GDM1 (cell line): ENCODE measurements at regions not wholly inside any gene's neighbourhood (a gene's known extent, or its start where the extent isn't known, plus 50 kb on each side); places are given as distances from the start of the nearest gene placed in this dataset.
"Not testable (repeated sequence)": the region's sequence is repeated elsewhere in the genome, so short reads cannot be mapped to it uniquely, and the experiment has no call there.

Experiments used
- DNase-seq: peaks from one replicate; lab custom pipeline; 2025; lab: John Stamatoyannopoulos, UW

- no peak for DNase-seq
Observed at GRCh38 chr6:97914912-97915311, 631.9 kb upstream of the MMS22L start.

- DNase-seq, result no peak
Observed at GRCh38 chr6:97915537-97915936, 632.5 kb upstream of the MMS22L start.

GRCh38 chr6:97917369-97917768 is 634.4 kb upstream of the MMS22L start:
- no peak for DNase-seq

GRCh38 chr6:97919046-97919445 is 636.0 kb upstream of the MMS22L start:
- DNase-seq, result no peak

- DNase-seq, result no peak
Observed at GRCh38 chr6:97919631-97920030, 636.6 kb upstream of the MMS22L start.

GRCh38 chr6:97923249-97923648 is 640.2 kb upstream of the MMS22L start:
- DNase-seq, result no peak

GRCh38 chr6:97925504-97925903 is 642.5 kb upstream of the MMS22L start:
- no peak for DNase-seq

- no peak for DNase-seq
Observed at GRCh38 chr6:97939440-97940168, 656.6 kb upstream of the MMS22L start.

GRCh38 chr6:97947841-97948240 is 664.8 kb upstream of the MMS22L start:
- DNase-seq, result no peak

GRCh38 chr6:97958134-97958533 is 675.1 kb upstream of the MMS22L start:
- no peak for DNase-seq

GRCh38 chr6:97963193-97963592 is 680.2 kb upstream of the MMS22L start:
- no peak for DNase-seq

- DNase-seq, result no peak
Observed at GRCh38 chr6:97969065-97969464, 686.0 kb upstream of the MMS22L start.

- DNase-seq, result no peak
Observed at GRCh38 chr6:97977084-97977483, 694.1 kb upstream of the MMS22L start.

GRCh38 chr6:97978855-97979271 is 695.8 kb upstream of the MMS22L start:
- no peak for DNase-seq

GRCh38 chr6:97979285-97979684 is 696.3 kb upstream of the MMS22L start:
- DNase-seq, result not testable (repeated sequence)

- no peak for DNase-seq
Observed at GRCh38 chr6:97989451-97989850, 706.4 kb upstream of the MMS22L start.

GRCh38 chr6:97995158-97995557 is 712.1 kb upstream of the MMS22L start:
- DNase-seq, result no peak

GRCh38 chr6:98002678-98003077 is 719.7 kb upstream of the MMS22L start:
- DNase-seq, result no peak

- no peak for DNase-seq
Observed at GRCh38 chr6:98014442-98015201, 731.6 kb upstream of the MMS22L start.

- no peak for DNase-seq
Observed at GRCh38 chr6:98016565-98016964, 733.5 kb upstream of the MMS22L start.

- no peak for DNase-seq
Observed at GRCh38 chr6:98020222-98020621, 737.2 kb upstream of the MMS22L start.

GRCh38 chr6:98024359-98024758 is 741.3 kb upstream of the MMS22L start:
- no peak for DNase-seq

- no peak for DNase-seq
Observed at GRCh38 chr6:98027898-98028297, 744.9 kb upstream of the MMS22L start.

- DNase-seq, result no peak
Observed at GRCh38 chr6:98033617-98034016, 750.6 kb upstream of the MMS22L start.
